HCT116 (cell line): ENCODE measurements at regions not wholly inside any gene's neighbourhood (a gene's known extent, or its start where the extent isn't known, plus 50 kb on each side); places are given as distances from the start of the nearest gene placed in this dataset.

Experiments used
- CEBPB ChIP-seq: IDR thresholded peaks from 2 replicates; pipeline ENCODE4 v1.6.1; 2012; ENCODE audit warnings: low read depth
- EZH2phosphoT487 ChIP-seq: fragments of 200-600 bp; IDR thresholded peaks from 2 replicates; pipeline ENCODE4 v1.6.1; 2018; ENCODE audit warnings: antibody characterized with exemption, borderline replicate concordance
- JUND ChIP-seq: IDR thresholded peaks from 2 replicates; pipeline ENCODE4 v1.6.1; 2012
- POLR2A ChIP-seq: IDR thresholded peaks from 2 replicates; pipeline ENCODE4 v1.7.0; 2011; ENCODE audit warnings: borderline replicate concordance; ENCODE audit not compliant: insufficient read depth, insufficient read length; ENCODE audit errors: extremely low read depth
- POLR2AphosphoS5 ChIP-seq: IDR thresholded peaks from 2 replicates; pipeline ENCODE4 v1.6.1; 2011; ENCODE audit warnings: mild to moderate bottlenecking, low read depth, low read length, moderate library complexity
- REST ChIP-seq: IDR thresholded peaks from 2 replicates; pipeline ENCODE4 v1.6.1; 2012; ENCODE audit warnings: low read depth
- SRF ChIP-seq: IDR thresholded peaks from 2 replicates; pipeline ENCODE4 v1.6.1; 2012; ENCODE audit warnings: low read depth
- YY1 ChIP-seq: IDR thresholded peaks from 2 replicates; pipeline ENCODE4 v1.6.1; 2011; ENCODE audit warnings: low read length, low read depth, moderate library complexity, mild to moderate bottlenecking; ENCODE audit not compliant: insufficient replicate concordance; ENCODE audit errors: extremely low read depth
- ZNF274 ChIP-seq: fragments of 200-500 bp; sonication (Bioruptor generic); IDR thresholded peaks from 2 replicates; pipeline ENCODE4 v1.6.1; 2014; ENCODE audit warnings: mild to moderate bottlenecking, low read depth, low read length, inconsistent platforms
- TF ChIP-seq, protein P1 (sequence below), 3 experiments: fragments of 200-600 bp in 1 of 3; sonication (generic) in 1 of 3; IDR thresholded peaks in 2 of 3; conservative IDR thresholded peaks in 1 of 3; 2 replicates each; pipeline ENCODE4 v1.5.1; 2012 to 2017; ENCODE audit warnings: low read depth in 2 of 3, low read length in 2 of 3, antibody characterized with exemption in 1 of 3, borderline replicate concordance in 1 of 3, control low read depth in 1 of 3, mild to moderate bottlenecking in 1 of 3, mixed read lengths in 1 of 3, mixed run types in 1 of 3, moderate library complexity in 1 of 3; ENCODE audit not compliant: insufficient read depth in 1 of 3
- TF ChIP-seq, protein P2 (sequence below): IDR thresholded peaks from 2 replicates; pipeline ENCODE4 v1.6.1; 2012

DNA sequence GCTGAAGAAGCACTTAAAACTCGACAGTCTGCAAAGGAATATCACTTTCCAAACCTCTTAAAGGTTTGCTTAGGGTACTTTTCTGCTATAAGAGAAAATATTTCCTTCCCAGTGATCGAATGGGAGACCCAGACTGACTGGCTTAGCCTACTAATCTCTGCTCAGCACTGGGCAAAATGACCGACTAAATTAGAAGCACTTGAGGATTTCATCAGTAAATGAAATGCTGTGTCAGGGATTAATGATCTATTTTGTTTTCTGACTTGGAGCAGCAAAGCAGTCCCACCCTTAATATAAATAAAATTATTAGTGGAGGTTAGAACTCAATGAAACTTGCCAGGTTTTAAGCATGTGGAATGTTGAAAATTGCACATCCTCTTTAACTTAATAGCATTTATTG is 411.6 kb downstream of the NEBL start:
- TF ChIP-seq, protein P1, sequence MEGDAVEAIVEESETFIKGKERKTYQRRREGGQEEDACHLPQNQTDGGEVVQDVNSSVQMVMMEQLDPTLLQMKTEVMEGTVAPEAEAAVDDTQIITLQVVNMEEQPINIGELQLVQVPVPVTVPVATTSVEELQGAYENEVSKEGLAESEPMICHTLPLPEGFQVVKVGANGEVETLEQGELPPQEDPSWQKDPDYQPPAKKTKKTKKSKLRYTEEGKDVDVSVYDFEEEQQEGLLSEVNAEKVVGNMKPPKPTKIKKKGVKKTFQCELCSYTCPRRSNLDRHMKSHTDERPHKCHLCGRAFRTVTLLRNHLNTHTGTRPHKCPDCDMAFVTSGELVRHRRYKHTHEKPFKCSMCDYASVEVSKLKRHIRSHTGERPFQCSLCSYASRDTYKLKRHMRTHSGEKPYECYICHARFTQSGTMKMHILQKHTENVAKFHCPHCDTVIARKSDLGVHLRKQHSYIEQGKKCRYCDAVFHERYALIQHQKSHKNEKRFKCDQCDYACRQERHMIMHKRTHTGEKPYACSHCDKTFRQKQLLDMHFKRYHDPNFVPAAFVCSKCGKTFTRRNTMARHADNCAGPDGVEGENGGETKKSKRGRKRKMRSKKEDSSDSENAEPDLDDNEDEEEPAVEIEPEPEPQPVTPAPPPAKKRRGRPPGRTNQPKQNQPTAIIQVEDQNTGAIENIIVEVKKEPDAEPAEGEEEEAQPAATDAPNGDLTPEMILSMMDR (IDR thresholded peaks at IDR 0.05 in 2 of 3, conservative IDR thresholded peaks at IDR 0.05 in 1 of 3; ENCODE audit: borderline replicate concordance in 1 of 3, insufficient read depth in 1 of 3, low read depth in 2 of 3, low read length in 2 of 3), result no peak
- TF ChIP-seq POLR2A (no peak), ZNF274 (no peak), POLR2AphosphoS5 (no peak), CEBPB (no peak), REST (no peak), EZH2phosphoT487 (no peak), SRF (no peak), JUND (no peak), YY1 (no peak)
- TF ChIP-seq, protein P2, sequence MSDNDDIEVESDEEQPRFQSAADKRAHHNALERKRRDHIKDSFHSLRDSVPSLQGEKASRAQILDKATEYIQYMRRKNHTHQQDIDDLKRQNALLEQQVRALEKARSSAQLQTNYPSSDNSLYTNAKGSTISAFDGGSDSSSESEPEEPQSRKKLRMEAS, result no peak
